GM13976 (cell line): ENCODE measurements at regions not wholly inside any gene's neighbourhood (a gene's known extent, or its start where the extent isn't known, plus 50 kb on each side); places are given as distances from the start of the nearest gene placed in this dataset.

Experiments used
- DNase-seq: peaks from one replicate; pipeline ENCODE4 v3.0.0; 2012; ENCODE audit warnings: low spot score
- in situ Hi-C: fragments of 300-500 bp; cut with MboI; formaldehyde crosslinking; loops from one replicate; pipeline ENCODE4 v1.12.0; 2022; ENCODE audit warnings: low sequenced_read_pairs, mixed read lengths, inconsistent platforms; ENCODE audit not compliant: unreplicated experiment
- TF ChIP-seq, protein P1 (sequence below): IDR thresholded peaks from 2 replicates; pipeline ENCODE4 v1.5.1; 2012; ENCODE audit warnings: borderline replicate concordance, mild to moderate bottlenecking; ENCODE audit not compliant: insufficient read depth; ENCODE audit errors: extremely low read depth, missing control alignments, control extremely low read depth

DNA sequence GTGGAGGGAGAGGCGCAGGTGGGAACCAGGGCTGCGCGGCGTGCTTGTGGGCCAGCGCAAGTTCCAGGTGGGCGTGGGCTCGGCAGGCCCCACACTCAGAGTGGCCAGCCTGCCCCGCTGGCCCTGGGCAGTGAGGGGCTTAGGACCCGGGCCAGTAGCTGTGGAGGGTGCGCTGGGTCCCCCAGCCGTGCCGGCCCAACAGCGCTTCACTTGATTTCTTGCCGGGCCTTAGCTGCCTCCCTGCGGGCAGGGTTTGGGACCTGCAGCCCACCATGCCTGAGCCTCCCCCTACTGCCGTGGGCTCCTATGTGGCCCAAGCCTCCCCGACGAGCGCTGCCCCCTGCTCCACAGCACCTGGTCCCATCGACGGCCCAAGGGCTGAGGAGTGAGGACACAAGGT is 1636.9 kb upstream of the SLC39A10 start:
- in situ Hi-C loops: no loop called here
- no peak for DNase-seq
- TF ChIP-seq, protein P1, sequence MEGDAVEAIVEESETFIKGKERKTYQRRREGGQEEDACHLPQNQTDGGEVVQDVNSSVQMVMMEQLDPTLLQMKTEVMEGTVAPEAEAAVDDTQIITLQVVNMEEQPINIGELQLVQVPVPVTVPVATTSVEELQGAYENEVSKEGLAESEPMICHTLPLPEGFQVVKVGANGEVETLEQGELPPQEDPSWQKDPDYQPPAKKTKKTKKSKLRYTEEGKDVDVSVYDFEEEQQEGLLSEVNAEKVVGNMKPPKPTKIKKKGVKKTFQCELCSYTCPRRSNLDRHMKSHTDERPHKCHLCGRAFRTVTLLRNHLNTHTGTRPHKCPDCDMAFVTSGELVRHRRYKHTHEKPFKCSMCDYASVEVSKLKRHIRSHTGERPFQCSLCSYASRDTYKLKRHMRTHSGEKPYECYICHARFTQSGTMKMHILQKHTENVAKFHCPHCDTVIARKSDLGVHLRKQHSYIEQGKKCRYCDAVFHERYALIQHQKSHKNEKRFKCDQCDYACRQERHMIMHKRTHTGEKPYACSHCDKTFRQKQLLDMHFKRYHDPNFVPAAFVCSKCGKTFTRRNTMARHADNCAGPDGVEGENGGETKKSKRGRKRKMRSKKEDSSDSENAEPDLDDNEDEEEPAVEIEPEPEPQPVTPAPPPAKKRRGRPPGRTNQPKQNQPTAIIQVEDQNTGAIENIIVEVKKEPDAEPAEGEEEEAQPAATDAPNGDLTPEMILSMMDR: no peak

- in situ Hi-C loops: no loop called here
- no peak for DNase-seq
- TF ChIP-seq, protein P1: no peak
These were observed 1641.3 kb upstream of the SLC39A10 start for GRCh38 chr2:194015751-194016150.

- DNase-seq: no peak
- TF ChIP-seq, protein P1: no peak
- in situ Hi-C loops: no loop called here
These were observed 1642.4 kb upstream of the SLC39A10 start for GRCh38 chr2:194014639-194015038.

GRCh38 chr2:194004590-194005206 is 1652.3 kb upstream of the SLC39A10 start:
- TF ChIP-seq, protein P1: no peak

DNA sequence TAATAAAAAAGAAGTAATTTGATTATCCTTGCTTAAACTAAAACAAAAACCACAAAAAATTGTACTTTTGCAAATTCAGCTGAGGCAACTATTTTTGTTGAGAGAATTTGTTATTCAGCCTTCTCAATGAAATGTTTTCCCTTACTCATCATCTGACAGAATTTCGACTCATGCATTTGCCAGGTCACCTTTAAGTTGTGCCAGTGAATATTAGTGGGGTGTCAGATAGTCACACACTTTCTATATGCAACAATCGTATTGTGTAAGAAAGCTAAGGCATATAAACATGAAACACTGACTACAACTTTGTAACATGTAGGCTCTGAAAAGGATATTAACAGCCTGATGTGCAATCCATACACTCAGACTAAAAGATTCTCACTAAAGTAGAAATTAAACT is 1653.1 kb upstream of the SLC39A10 start:
- in situ Hi-C loops: no loop called here

More at GRCh38 chr2:194004590-194005206, 1652.3 kb upstream of the SLC39A10 start:
- DNase-seq: no peak
- in situ Hi-C loops: no loop called here

DNA sequence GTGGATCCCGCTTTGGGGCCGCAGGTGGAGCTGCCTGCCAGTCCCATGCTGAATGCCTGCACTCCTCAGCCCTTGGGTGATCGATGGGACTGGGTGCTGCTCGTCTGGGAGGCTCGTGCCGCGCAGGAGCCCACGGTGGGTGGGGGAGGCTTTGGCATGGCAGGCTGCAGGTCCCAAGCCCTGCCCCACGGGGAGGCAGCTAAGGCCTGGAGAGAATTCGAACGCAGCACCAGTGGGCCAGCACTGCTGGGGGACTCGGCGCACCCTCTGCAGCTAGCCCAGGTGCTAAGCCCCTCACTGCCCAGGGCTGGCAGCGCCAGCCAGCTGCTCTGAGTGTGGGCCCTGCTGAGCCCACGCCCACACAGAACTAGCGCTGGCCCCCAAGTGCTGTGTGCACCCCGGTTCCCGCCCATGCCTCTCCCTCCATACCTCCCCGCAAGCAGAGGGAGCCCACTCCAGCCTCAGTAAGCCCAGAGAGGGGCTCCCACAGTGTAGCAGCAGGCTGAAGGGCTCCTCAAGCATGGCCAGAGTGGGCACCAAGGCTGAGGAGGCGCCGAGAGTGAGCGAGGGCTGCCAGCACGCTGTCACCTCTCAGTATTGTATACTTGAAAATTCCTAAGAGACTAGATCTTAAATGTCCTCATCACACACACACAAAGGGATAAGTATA is 1654.2 kb upstream of the SLC39A10 start:
- TF ChIP-seq, protein P1: no peak
- in situ Hi-C loops: no loop called here
- DNase-seq: no peak

More for the DNA sequence above, 1653.1 kb upstream of the SLC39A10 start:
- DNase-seq: no peak
- TF ChIP-seq, protein P1: no peak
